Neural progenitor cell (in vitro differentiated cells): ENCODE measurements at regions not wholly inside any gene's neighbourhood (a gene's known extent, or its start where the extent isn't known, plus 50 kb on each side); places are given as distances from the start of the nearest gene placed in this dataset.

Source experiments
- CTCF ChIP-seq: fragments of 200-600 bp; sonication (generic); IDR thresholded peaks from 2 replicates; pipeline ENCODE4 v1.5.1; 2017; ENCODE audit warnings: antibody characterized with exemption, mild to moderate bottlenecking
- EZH2 ChIP-seq: fragments of 200-600 bp; sonication (generic); IDR thresholded peaks from 2 replicates; pipeline ENCODE4 v1.6.1; 2017; ENCODE audit warnings: antibody characterized with exemption, mild to moderate bottlenecking, moderate library complexity
- EZH2phosphoT487 ChIP-seq: fragments of 200-600 bp; sonication (generic); IDR thresholded peaks from 2 replicates; pipeline ENCODE4 v1.6.1; 2017; ENCODE audit warnings: antibody characterized with exemption

DNA sequence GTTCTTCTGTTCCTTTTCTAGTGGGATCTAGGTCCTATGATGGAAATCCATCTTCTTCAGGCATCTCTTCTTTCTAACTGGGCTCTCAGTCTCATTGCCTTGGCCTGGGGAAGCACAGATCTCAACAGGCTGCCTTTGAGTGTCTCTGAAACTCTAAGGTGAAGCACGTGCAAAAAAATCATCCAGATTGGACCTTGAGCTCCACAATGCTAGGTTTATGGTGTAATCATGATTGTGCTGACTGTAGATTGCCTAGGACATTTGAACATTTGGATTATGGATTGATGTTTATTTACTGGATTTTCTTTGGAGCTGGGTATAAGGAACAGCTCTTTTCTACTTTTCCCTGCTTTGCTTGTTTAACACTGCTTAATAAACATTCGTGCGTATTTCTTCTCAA lies 191.5 kb upstream of the NR3C2 start:
- no peak for TF ChIP-seq CTCF
- no peak for TF ChIP-seq EZH2
- no peak for TF ChIP-seq EZH2phosphoT487
